SK-N-SH treated with all-trans-retinoic acid at 6 μM for 48 hours (cell line): ENCODE measurements at regions not wholly inside any gene's neighbourhood (a gene's known extent, or its start where the extent isn't known, plus 50 kb on each side); places are given as distances from the start of the nearest gene placed in this dataset.

Experiments used
- ARNTL ChIP-seq: fragments of 450-650 bp; formaldehyde crosslinking; IDR thresholded peaks from 2 replicates; pipeline ENCODE4 v1.5.0; 2020; ENCODE audit warnings: low read depth, mild to moderate bottlenecking, moderate library complexity, borderline replicate concordance
- CSRNP3 ChIP-seq: fragments of 250-450 bp; sonication (Bioruptor Pico); IDR thresholded peaks from 2 replicates; pipeline ENCODE4 v1.5.1; 2021; ENCODE audit warnings: mild to moderate bottlenecking, moderate library complexity
- GLIS3 ChIP-seq: fragments of 250-450 bp; sonication (Bioruptor Pico); IDR thresholded peaks from 2 replicates; pipeline ENCODE4 v1.5.0; 2020; ENCODE audit warnings: mild to moderate bottlenecking, moderate library complexity
- PPARA ChIP-seq: fragments of 250-450 bp; sonication (Bioruptor Pico); IDR thresholded peaks from 2 replicates; pipeline ENCODE4 v1.5.0; 2020; ENCODE audit warnings: mild to moderate bottlenecking, borderline replicate concordance
- RARB ChIP-seq: fragments of 250-450 bp; sonication (Bioruptor Pico); IDR thresholded peaks from 2 replicates; pipeline ENCODE4 v1.8.0; 2021; ENCODE audit warnings: mild to moderate bottlenecking, moderate library complexity
- TCF4 ChIP-seq: fragments of 250-450 bp; sonication (Bioruptor Pico); IDR thresholded peaks from 2 replicates; pipeline ENCODE4 v1.8.0; 2021; ENCODE audit warnings: mild to moderate bottlenecking, moderate library complexity, borderline replicate concordance
- ZFP30 ChIP-seq: fragments of 450-650 bp; formaldehyde crosslinking; IDR thresholded peaks from 2 replicates; pipeline ENCODE4 v1.5.0; 2022; ENCODE audit warnings: mild to moderate bottlenecking, moderate library complexity
- ZNF70 ChIP-seq: fragments of 450-650 bp; formaldehyde crosslinking; IDR thresholded peaks from 2 replicates; pipeline ENCODE4 v1.5.0; 2020; ENCODE audit warnings: mild to moderate bottlenecking, moderate library complexity
- TF ChIP-seq, protein P1 (sequence below): fragments of 250-450 bp; sonication (Bioruptor Pico); IDR thresholded peaks from 2 replicates; pipeline ENCODE4 v1.5.1; 2020; ENCODE audit warnings: low read depth, mild to moderate bottlenecking, moderate library complexity
- TF ChIP-seq, protein P2 (sequence below): fragments of 250-450 bp; sonication (Bioruptor Pico); IDR thresholded peaks from 2 replicates; pipeline ENCODE4 v1.8.0; 2021; ENCODE audit warnings: low read depth, mild to moderate bottlenecking, moderate library complexity, borderline replicate concordance
- TF ChIP-seq, protein P3 (sequence below): fragments of 250-450 bp; sonication (Bioruptor Pico); IDR thresholded peaks from 2 replicates; pipeline ENCODE4 v1.8.0; 2020; ENCODE audit warnings: mild to moderate bottlenecking, moderate library complexity, borderline replicate concordance

DNA sequence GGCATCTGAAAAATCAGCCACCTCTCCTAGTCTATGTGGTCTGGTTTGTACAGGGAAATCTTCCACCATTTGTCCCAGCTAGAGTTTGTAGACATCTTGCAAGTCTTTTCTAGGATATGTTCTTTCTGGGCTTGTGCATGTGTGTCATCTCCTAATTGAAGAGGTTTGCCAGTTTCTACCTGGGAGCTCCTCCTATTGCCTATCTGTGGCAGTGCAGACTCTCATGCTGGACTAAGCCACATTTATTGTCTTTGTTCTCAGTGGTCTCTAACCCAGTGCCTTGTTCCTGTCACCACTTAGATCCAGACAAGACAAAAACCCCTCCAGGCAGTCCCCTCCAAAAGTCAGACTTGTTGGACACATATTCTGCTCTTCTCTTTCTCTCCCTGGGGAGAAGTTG is 72.0 kb upstream of the MRPS9 start:
- TF ChIP-seq, protein P1, sequence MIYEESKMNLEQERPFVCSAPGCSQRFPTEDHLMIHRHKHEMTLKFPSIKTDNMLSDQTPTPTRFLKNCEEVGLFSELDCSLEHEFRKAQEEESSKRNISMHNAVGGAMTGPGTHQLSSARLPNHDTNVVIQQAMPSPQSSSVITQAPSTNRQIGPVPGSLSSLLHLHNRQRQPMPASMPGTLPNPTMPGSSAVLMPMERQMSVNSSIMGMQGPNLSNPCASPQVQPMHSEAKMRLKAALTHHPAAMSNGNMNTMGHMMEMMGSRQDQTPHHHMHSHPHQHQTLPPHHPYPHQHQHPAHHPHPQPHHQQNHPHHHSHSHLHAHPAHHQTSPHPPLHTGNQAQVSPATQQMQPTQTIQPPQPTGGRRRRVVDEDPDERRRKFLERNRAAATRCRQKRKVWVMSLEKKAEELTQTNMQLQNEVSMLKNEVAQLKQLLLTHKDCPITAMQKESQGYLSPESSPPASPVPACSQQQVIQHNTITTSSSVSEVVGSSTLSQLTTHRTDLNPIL (CRISPR knock-in tag): no peak
- TF ChIP-seq, protein P2, sequence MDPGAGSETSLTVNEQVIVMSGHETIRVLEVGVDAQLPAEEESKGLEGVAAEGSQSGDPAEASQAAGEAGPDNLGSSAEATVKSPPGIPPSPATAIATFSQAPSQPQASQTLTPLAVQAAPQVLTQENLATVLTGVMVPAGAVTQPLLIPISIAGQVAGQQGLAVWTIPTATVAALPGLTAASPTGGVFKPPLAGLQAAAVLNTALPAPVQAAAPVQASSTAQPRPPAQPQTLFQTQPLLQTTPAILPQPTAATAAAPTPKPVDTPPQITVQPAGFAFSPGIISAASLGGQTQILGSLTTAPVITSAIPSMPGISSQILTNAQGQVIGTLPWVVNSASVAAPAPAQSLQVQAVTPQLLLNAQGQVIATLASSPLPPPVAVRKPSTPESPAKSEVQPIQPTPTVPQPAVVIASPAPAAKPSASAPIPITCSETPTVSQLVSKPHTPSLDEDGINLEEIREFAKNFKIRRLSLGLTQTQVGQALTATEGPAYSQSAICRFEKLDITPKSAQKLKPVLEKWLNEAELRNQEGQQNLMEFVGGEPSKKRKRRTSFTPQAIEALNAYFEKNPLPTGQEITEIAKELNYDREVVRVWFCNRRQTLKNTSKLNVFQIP (CRISPR knock-in tag): no peak
- TF ChIP-seq ZFP30 (CRISPR knock-in tag) (no peak), TCF4 (no peak), CSRNP3 (CRISPR knock-in tag) (no peak), GLIS3 (CRISPR knock-in tag) (no peak), PPARA (no peak), ZNF70 (CRISPR knock-in tag) (no peak), ARNTL (no peak), RARB (no peak)
- TF ChIP-seq, protein P3, sequence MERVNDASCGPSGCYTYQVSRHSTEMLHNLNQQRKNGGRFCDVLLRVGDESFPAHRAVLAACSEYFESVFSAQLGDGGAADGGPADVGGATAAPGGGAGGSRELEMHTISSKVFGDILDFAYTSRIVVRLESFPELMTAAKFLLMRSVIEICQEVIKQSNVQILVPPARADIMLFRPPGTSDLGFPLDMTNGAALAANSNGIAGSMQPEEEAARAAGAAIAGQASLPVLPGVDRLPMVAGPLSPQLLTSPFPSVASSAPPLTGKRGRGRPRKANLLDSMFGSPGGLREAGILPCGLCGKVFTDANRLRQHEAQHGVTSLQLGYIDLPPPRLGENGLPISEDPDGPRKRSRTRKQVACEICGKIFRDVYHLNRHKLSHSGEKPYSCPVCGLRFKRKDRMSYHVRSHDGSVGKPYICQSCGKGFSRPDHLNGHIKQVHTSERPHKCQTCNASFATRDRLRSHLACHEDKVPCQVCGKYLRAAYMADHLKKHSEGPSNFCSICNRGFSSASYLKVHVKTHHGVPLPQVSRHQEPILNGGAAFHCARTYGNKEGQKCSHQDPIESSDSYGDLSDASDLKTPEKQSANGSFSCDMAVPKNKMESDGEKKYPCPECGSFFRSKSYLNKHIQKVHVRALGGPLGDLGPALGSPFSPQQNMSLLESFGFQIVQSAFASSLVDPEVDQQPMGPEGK (CRISPR knock-in tag): no peak
